Astrocyte (in vitro differentiated cells and primary cell): ENCODE measurements at regions not wholly inside any gene's neighbourhood (a gene's known extent, or its start where the extent isn't known, plus 50 kb on each side); places are given as distances from the start of the nearest gene placed in this dataset.

Source experiments
- CTCF ChIP-seq: IDR thresholded peaks from 2 replicates; pipeline ENCODE4 v1.5.1; 2011; ENCODE audit warnings: low read depth, mild to moderate bottlenecking, inconsistent platforms, low read length, moderate library complexity; ENCODE audit not compliant: insufficient read depth
- EZH2 ChIP-seq: IDR thresholded peaks from 2 replicates; pipeline ENCODE4 v1.6.1; 2012; ENCODE audit warnings: mild to moderate bottlenecking, low read length, inconsistent platforms; ENCODE audit not compliant: insufficient read depth

- TF ChIP-seq CTCF, result no peak
- TF ChIP-seq EZH2, result no peak
These were observed 498.7 kb downstream of the AMY1C start for GRCh38 chr1:104248385-104248784.
